NCI-H2081 treated with DMSO at 0.1 percent for 48 hours (cell line): ENCODE measurements at regions not wholly inside any gene's neighbourhood (a gene's known extent, or its start where the extent isn't known, plus 50 kb on each side); places are given as distances from the start of the nearest gene placed in this dataset.

Experiments used
- DNase-seq: peaks from one replicate; lab custom pipeline; 2025; lab: John Stamatoyannopoulos, UW

- DNase-seq: no peak
Measured at GRCh38 chr5:72046106-72046505, 61.2 kb upstream of the MAP1B start.

DNA sequence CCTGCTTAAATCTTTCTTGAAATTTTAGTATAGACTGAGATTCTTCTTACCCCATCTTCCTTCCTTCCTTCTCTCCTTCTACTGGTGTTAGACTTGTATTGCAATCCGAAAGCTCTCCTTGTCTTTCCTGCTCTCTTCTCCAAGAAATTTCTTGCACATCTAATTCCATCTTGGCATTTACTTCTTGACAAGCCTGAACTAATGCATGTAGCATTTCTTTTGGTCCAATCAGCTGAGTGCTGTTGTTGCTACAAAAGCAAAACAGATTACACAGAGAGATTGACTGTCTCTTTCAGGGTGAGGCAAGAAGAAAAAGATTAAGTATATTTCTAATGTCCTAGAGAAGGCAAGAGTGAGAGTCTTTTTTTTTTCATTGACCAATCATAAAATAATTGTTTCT, 51.6 kb upstream of the MAP1B start:
- DNase-seq: no peak
